ENCODE measurements at regions not wholly inside any gene's neighbourhood (a gene's known extent, or its start where the extent isn't known, plus 50 kb on each side); places are given as distances from the start of the nearest gene placed in this dataset.

GRCh38 chr20:61170496-61171320 is 81.4 kb upstream of the CDH4 start:
- no peaks in the 10 kb centered on the region for H3F3A ChIP-seq (ENCODE audit: low read depth)
- H2AFZ ChIP-seq (replicated peaks), result no peak overlapping the region
- Mint-ChIP-seq H3K27ac (no peak overlapping the region), H3K36me3 (no peaks in the 10 kb centered on the region), H3K4me3 (no peak overlapping the region), H3K9me3 (peaks cover 2% of the 10 kb centered on the region), H3K27me3 (ENCODE audit: insufficient read depth, low read depth) (peaks cover 3% of the 10 kb centered on the region), H3K4me1 (peaks cover 21% of the 10 kb centered on the region)
- no peaks in the 10 kb centered on the region for H3K9me3 ChIP-seq (ENCODE audit: low read depth)
- no peak overlapping the region for H3K4me2 ChIP-seq
- H3K27me3 ChIP-seq, result peaks cover 6% of the 10 kb centered on the region
- H3K4me1 ChIP-seq, result peaks cover 7% of the 10 kb centered on the region
- H4K20me1 ChIP-seq (ENCODE audit: low read depth), result no peaks in the 10 kb centered on the region
- H3K79me2 ChIP-seq (ENCODE audit: low read depth), result no peaks in the 10 kb centered on the region
- H3K9ac ChIP-seq, result no peak overlapping the region
- no peak overlapping the region for H3K27ac ChIP-seq
- DNase-seq (ENCODE audit: low spot score), result peak; percentile 20
- TF ChIP-seq EZH2phosphoT487 (IDR thresholded peaks at IDR 0.05), result no peak
- no peak for TF ChIP-seq CTCF (IDR thresholded peaks at IDR 0.05)
- TF ChIP-seq EZH2 (IDR thresholded peaks at IDR 0.05), result no peak
- no peaks in the 10 kb centered on the region for H3K36me3 ChIP-seq
- no peak overlapping the region for H3K4me3 ChIP-seq

GRCh38 chr20:61173267-61173666 is 78.8 kb upstream of the CDH4 start:
- Mint-ChIP-seq H3K27me3 (ENCODE audit: insufficient read depth, low read depth) (peaks cover 3% of the 10 kb centered on the region), H3K9me3 (peaks cover 2% of the 10 kb centered on the region), H3K27ac (no peak overlapping the region), H3K36me3 (no peaks in the 10 kb centered on the region), H3K4me1 (peaks cover 21% of the 10 kb centered on the region), H3K4me3 (no peak overlapping the region)
- Histone ChIP-seq H3K9ac (no peak overlapping the region), H3K4me2 (no peak overlapping the region), H4K20me1 (ENCODE audit: low read depth) (no peaks in the 10 kb centered on the region), H3K36me3 (no peaks in the 10 kb centered on the region), H3K27ac (no peak overlapping the region), H2AFZ (replicated peaks) (no peak overlapping the region), H3K79me2 (ENCODE audit: low read depth) (no peaks in the 10 kb centered on the region), H3K4me1 (peaks cover 7% of the 10 kb centered on the region), H3F3A (ENCODE audit: low read depth) (no peaks in the 10 kb centered on the region), H3K27me3 (peaks cover 23% of the 10 kb centered on the region), H3K9me3 (ENCODE audit: low read depth) (no peaks in the 10 kb centered on the region), H3K4me3 (no peak overlapping the region)
- no peak for TF ChIP-seq CTCF (IDR thresholded peaks at IDR 0.05)
- no peak for TF ChIP-seq EZH2phosphoT487 (IDR thresholded peaks at IDR 0.05)
- TF ChIP-seq EZH2 (IDR thresholded peaks at IDR 0.05), result no peak
- DNase-seq (ENCODE audit: low spot score), result no peak

GRCh38 chr20:61173961-61174725 is 77.9 kb upstream of the CDH4 start:
- DNase-seq (ENCODE audit: low spot score), result no peak
- no peaks in the 10 kb centered on the region for H3F3A ChIP-seq (ENCODE audit: low read depth)
- H3K9me3 ChIP-seq (ENCODE audit: low read depth), result no peaks in the 10 kb centered on the region
- Mint-ChIP-seq H3K27ac (no peak overlapping the region), H3K4me1 (peaks cover 21% of the 10 kb centered on the region), H3K27me3 (ENCODE audit: insufficient read depth, low read depth) (peaks cover 3% of the 10 kb centered on the region), H3K4me3 (no peak overlapping the region), H3K36me3 (no peaks in the 10 kb centered on the region), H3K9me3 (peaks cover 2% of the 10 kb centered on the region)
- H2AFZ ChIP-seq (replicated peaks), result no peak overlapping the region
- no peak overlapping the region for H3K27ac ChIP-seq
- no peaks in the 10 kb centered on the region for H4K20me1 ChIP-seq (ENCODE audit: low read depth)
- H3K4me1 ChIP-seq, result peaks cover 7% of the 10 kb centered on the region
- no peak overlapping the region for H3K9ac ChIP-seq
- peaks cover 31% of the 10 kb centered on the region for H3K27me3 ChIP-seq
- H3K36me3 ChIP-seq, result no peaks in the 10 kb centered on the region
- TF ChIP-seq CTCF (IDR thresholded peaks at IDR 0.05), result no peak
- no peak for TF ChIP-seq EZH2phosphoT487 (IDR thresholded peaks at IDR 0.05)
- no peak for TF ChIP-seq EZH2 (IDR thresholded peaks at IDR 0.05)
- H3K79me2 ChIP-seq (ENCODE audit: low read depth), result no peaks in the 10 kb centered on the region
- no peak overlapping the region for H3K4me3 ChIP-seq
- H3K4me2 ChIP-seq, result no peak overlapping the region
